Loucy (cell line): ENCODE measurements at regions not wholly inside any gene's neighbourhood (a gene's known extent, or its start where the extent isn't known, plus 50 kb on each side); places are given as distances from the start of the nearest gene placed in this dataset.

Experiments used
- H2AFZ ChIP-seq: fragments of 200-600 bp; sonication (generic); 2 replicates; pipeline ENCODE4 v1.6.0; 2016; ENCODE audit warnings: antibody characterized with exemption, mild to moderate bottlenecking, low read length, moderate library complexity
- H3F3A ChIP-seq: fragments of 200-600 bp; 2 replicates; pipeline ENCODE4 v1.6.0; 2016; ENCODE audit warnings: antibody characterized with exemption, low read depth, mild to moderate bottlenecking
- H3K27me3 ChIP-seq: fragments of 200-600 bp; sonication (generic); 2 replicates; pipeline ENCODE4 v1.6.1; 2014; ENCODE audit warnings: low read length, mild to moderate bottlenecking; ENCODE audit not compliant: insufficient read depth, poor library complexity, severe bottlenecking
- H3K36me3 ChIP-seq: fragments of 200-600 bp; sonication (generic); 2 replicates; pipeline ENCODE4 v1.6.1; 2016; ENCODE audit warnings: low read length; ENCODE audit not compliant: insufficient read depth
- H3K4me1 ChIP-seq: fragments of 200-600 bp; sonication (generic); 2 replicates; pipeline ENCODE4 v1.5.1; 2014; ENCODE audit warnings: low read length, mild to moderate bottlenecking; ENCODE audit not compliant: insufficient read depth, poor library complexity, severe bottlenecking
- H3K4me2 ChIP-seq: fragments of 200-600 bp; sonication (generic); 2 replicates; pipeline ENCODE4 v1.6.0; 2014; ENCODE audit warnings: antibody characterized with exemption, low read length, low read depth, mild to moderate bottlenecking; ENCODE audit not compliant: poor library complexity, severe bottlenecking
- H3K4me3 ChIP-seq: fragments of 200-600 bp; sonication (generic); 2 replicates; pipeline ENCODE4 v1.5.1; 2014; ENCODE audit warnings: low read length, mild to moderate bottlenecking, mixed read lengths; ENCODE audit not compliant: poor library complexity, severe bottlenecking
- H3K79me2 ChIP-seq: fragments of 200-600 bp; sonication (generic); 2 replicates; pipeline ENCODE4 v1.6.1; 2014; ENCODE audit warnings: low read length; ENCODE audit not compliant: insufficient read depth
- H3K9ac ChIP-seq: fragments of 200-600 bp; sonication (generic); 2 replicates; pipeline ENCODE4 v1.6.0; 2014; ENCODE audit warnings: mild to moderate bottlenecking, low read depth, low read length, moderate library complexity; ENCODE audit not compliant: poor library complexity, severe bottlenecking
- H3K9me2 ChIP-seq: fragments of 200-600 bp; sonication (generic); replicated peaks from 2 replicates; pipeline ENCODE4 v1.6.1; 2016; ENCODE audit warnings: low read depth, low read length, mixed read lengths
- H3K9me3 ChIP-seq: fragments of 200-600 bp; sonication (generic); 2 replicates; pipeline ENCODE4 v1.6.1; 2014; ENCODE audit warnings: mild to moderate bottlenecking, antibody characterized with exemption, low read length, low read depth; ENCODE audit not compliant: insufficient read depth
- H4K20me1 ChIP-seq: fragments of 200-600 bp; sonication (generic); 2 replicates; pipeline ENCODE4 v1.6.0; 2014; ENCODE audit warnings: antibody characterized with exemption, low read length, mild to moderate bottlenecking; ENCODE audit not compliant: insufficient read depth, poor library complexity, severe bottlenecking
- CTCF ChIP-seq: fragments of 200-600 bp; sonication (generic); conservative IDR thresholded peaks from 2 replicates; pipeline ENCODE4 v1.5.1; 2014; ENCODE audit warnings: mild to moderate bottlenecking, antibody characterized with exemption, low read length
- EZH2phosphoT487 ChIP-seq: fragments of 200-600 bp; IDR thresholded peaks from 2 replicates; pipeline ENCODE4 v1.6.1; 2018; ENCODE audit warnings: antibody characterized with exemption, mild to moderate bottlenecking, moderate library complexity, borderline replicate concordance

DNA sequence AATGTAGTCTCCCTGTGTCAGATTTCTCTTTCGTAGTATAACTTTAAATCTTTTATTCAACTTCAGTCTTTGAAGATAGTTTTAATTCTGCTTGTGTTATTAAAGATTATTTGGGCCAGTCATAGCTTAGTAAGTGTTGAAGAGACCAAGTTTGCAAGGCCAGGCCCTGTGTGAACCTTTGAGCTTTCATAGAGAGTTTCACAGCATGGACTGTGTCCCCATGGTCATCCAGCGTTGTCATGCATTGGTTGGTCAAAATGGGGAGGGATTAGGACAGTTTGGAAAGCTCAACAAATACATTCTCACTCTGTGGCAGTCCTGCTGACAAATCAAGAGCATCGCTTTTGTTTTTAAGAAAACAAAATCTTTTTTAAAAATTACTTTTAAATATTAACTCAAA, 74.6 kb upstream of the FAM83B start:
- no peaks in the 10 kb centered on the region for H3K4me1 ChIP-seq
- no peaks in the 10 kb centered on the region for H3K79me2 ChIP-seq
- H4K20me1 ChIP-seq = no peaks in the 10 kb centered on the region
- no peaks in the 10 kb centered on the region for H3K9me2 ChIP-seq
- no peak overlapping the region for H3K9ac ChIP-seq
- no peaks in the 10 kb centered on the region for H3K9me3 ChIP-seq
- H3K4me3 ChIP-seq = no peak overlapping the region
- H3K27me3 ChIP-seq = no peaks in the 10 kb centered on the region
- H3F3A ChIP-seq = no peaks in the 10 kb centered on the region
- TF ChIP-seq EZH2phosphoT487 = no peak
- TF ChIP-seq CTCF = no peak
- H2AFZ ChIP-seq = no peak overlapping the region
- H3K36me3 ChIP-seq = no peaks in the 10 kb centered on the region
- no peak overlapping the region for H3K4me2 ChIP-seq

GRCh38 chr6:54772610-54773009, 74.0 kb upstream of the FAM83B start:
- Histone ChIP-seq H3K9me2 (no peaks in the 10 kb centered on the region), H3K9ac (no peak overlapping the region), H3K79me2 (no peaks in the 10 kb centered on the region), H3K4me2 (no peak overlapping the region), H4K20me1 (no peaks in the 10 kb centered on the region), H2AFZ (no peak overlapping the region), H3F3A (no peaks in the 10 kb centered on the region), H3K4me3 (no peak overlapping the region), H3K27me3 (no peaks in the 10 kb centered on the region), H3K36me3 (no peaks in the 10 kb centered on the region), H3K9me3 (no peaks in the 10 kb centered on the region), H3K4me1 (no peaks in the 10 kb centered on the region)
- no peak for TF ChIP-seq CTCF
- no peak for TF ChIP-seq EZH2phosphoT487

GRCh38 chr6:54775576-54775975, 71.0 kb upstream of the FAM83B start:
- Histone ChIP-seq H3K79me2 (no peaks in the 10 kb centered on the region), H2AFZ (no peak overlapping the region), H3K4me1 (no peaks in the 10 kb centered on the region), H3F3A (no peaks in the 10 kb centered on the region), H3K9me3 (no peaks in the 10 kb centered on the region), H3K9me2 (no peaks in the 10 kb centered on the region), H3K27me3 (no peaks in the 10 kb centered on the region), H4K20me1 (no peaks in the 10 kb centered on the region), H3K4me3 (no peak overlapping the region), H3K4me2 (no peak overlapping the region), H3K36me3 (no peaks in the 10 kb centered on the region), H3K9ac (no peak overlapping the region)
- TF ChIP-seq EZH2phosphoT487 = no peak
- no peak for TF ChIP-seq CTCF
